HK-2 (cell line): ENCODE measurements at regions not wholly inside any gene's neighbourhood (a gene's known extent, or its start where the extent isn't known, plus 50 kb on each side); places are given as distances from the start of the nearest gene placed in this dataset.

ENCODE experiments used
- DNase-seq: peaks from one replicate; pipeline ENCODE4 v3.0.0-alpha.2; 2018; ENCODE audit not compliant: unreplicated experiment

DNA sequence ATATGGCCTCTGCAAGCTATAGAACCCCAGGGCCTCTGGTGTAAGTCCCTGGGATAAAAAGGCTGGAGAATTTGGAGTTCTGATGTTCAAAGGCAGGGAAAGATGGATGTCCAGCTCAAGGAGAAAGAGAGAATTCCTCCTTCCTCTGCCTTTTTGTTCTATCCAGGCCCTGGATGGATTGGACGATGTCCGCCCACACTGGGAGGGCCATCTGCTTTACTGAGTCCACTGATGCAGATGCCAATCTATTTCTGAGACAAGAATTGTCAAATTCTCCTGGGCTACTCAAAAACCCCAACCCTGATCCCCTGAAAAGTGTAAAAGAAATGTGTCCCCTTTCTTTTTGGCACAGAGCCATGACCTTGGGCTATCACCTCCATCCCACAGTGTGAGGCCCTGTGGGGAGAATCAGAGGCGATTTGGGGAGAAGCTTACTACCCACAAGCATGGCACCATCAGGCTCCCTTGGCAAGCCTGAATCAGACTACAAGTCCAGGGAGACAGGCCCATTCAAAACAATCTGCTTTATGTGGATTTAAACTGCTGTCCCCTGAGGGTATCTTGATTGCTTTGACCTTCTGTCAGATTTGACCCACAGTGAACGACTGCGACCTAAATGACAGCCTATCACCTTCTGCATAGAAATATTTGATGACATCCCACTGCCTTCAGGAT lies 334.0 kb downstream of the NUAK1 start:
- DNase-seq = no peak

DNA sequence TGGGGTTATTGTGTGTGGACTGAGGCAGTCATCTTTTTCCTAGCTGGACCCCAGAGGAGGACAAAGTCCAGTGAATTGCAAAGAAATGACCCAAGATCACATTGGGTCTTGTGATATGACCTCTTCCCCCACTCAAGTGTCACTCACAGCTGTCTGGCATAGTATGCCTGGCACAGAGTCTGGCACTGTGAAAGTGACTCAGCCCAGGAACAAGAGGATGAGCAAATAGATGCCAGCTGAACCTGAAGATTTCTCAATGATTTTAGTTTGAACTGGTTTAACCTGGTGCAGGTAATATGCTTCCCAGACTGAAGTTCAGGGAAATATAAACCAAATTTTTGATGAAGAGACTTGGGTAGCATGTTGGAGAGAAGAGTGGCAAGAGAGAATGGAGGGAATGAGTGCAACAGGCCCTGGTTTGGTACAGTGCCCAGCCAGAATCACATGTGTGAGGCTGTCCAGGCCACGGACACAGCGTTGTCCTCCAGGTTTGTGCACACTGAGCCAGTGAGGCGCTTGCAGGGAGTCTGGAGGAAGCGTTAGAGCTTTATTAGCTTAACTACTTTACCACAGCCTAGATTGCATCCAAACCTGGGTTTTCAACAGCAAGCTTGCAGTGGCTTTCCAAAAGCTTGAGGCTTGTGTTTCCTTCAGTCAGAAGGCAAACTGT lies 332.9 kb downstream of the NUAK1 start:
- no peak for DNase-seq

DNA sequence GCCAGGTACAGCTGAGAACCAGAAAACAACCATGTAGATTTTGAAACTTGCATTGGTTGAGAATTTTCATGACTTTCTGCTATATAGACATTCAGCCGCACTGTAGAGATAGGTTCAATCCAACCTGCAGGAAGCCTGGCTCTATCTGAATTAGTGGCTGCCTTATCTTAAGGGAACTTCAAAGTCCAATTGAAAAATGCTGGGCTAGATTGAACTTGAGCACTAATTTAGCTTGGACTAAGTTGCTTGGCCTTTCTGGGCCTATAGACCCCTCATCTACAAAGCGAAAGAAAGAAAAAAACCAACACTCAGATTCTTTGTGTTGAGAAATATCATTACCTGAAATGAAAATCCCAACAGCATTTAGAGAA lies 332.4 kb downstream of the NUAK1 start:
- DNase-seq = no peak

DNA sequence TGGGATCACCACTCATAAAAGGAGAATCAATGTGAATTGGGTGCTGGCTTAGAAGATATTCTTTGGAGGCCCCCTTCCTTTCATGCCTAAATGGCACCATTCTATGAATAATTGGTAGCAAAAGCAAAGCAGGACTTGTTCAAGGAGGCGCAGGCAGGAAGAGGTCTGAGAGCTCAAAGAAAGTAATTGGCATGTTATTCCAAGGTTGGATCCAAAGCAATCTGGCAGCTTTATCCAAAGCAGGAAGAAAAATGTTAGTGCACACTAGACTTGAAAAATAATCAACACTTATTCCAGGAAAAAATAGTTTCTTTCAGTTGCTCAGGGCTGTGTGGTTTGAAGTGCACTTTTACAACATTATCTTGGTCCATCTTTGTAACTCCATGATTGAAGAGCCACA lies 326.4 kb downstream of the NUAK1 start:
- no peak for DNase-seq

DNA sequence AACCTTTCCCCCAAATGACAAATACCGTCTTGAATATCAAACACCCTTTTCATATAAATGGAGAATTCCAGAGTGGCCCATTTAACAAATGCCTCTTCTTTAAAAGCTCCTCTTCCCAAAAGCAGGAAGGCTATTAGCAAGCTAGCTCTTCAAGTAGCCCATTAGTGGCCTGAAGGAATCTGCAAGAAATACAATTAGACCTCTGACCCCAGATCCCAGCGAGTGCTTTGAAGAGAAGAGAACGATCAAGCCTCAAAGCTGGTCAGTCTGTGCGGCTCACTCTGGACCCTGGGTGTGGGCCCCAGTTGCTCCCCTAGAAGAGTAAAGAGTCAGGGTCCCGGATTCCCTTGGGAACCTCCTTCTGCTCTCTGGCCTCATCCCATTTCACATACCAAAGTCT lies 325.6 kb downstream of the NUAK1 start:
- no peak for DNase-seq

DNA sequence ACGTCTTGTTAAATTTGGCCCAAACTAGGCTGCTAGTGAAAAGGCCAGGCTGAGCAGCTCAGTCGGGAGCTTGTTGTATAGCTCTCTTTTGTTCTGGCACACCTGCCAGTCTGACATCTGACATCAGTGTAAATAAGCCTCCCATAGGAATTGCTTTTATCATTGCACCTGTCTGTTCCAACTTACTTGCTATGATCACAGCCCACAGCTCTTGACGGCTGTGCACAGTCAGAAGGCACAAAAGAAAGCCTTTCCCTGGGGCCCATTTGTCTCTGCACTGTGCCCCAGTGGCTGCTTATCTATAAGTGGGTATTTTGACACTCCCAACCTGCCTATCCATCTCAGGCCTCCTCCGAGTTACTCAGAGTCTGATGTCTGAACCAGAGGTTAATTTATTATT lies 324.5 kb downstream of the NUAK1 start:
- no peak for DNase-seq

DNA sequence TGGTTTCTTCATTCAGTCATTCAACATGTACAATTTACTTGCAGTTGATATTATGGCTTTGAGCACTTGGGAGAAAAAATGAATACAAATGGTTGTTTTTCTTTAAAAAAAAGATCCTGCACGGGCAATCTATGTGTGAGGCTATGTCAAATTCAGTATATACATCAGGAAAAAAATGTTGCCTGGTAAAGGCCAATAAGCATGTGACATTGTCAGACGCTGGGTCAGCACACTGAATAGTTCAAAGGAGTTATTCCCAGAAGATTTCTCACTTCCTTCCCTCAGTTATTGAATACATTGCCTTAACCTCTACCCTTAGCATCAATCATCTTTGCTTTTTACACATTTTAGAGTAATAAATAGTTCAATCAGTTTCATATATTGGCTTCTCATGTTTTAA lies 319.2 kb downstream of the NUAK1 start:
- no peak for DNase-seq

DNA sequence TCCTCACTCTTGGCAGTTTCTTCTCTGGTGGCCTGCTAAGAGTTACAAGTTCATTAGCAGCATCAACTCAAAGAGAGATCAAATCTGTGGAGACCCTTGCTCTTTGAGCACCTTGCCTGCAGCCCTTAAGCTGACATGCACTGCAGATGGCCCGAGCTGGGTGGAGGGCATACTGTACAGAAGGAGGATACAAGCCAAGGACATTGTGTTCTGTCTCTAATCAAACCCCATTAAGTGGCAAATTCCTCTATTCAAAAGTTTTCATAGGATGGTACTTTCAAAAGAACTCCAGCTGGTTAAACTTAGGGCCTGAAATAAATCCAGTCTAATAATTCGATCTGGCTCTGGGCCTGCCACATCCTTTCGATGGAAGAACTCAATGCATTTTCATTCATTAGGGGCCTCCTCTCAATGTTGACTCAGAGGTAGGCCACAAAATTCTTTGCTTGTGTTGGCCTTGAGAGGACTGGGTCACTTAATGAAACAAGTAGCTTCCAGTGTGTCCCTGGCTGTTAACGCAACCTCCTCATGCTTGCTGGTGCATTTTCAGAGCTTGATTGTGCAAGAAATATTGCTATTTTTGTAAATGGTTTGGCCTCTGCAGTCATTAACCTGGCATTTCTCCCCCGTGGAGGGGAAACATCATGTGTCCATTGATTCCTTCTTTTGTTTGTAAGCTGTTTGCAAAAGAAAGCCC lies 318.2 kb downstream of the NUAK1 start:
- no peak for DNase-seq

DNA sequence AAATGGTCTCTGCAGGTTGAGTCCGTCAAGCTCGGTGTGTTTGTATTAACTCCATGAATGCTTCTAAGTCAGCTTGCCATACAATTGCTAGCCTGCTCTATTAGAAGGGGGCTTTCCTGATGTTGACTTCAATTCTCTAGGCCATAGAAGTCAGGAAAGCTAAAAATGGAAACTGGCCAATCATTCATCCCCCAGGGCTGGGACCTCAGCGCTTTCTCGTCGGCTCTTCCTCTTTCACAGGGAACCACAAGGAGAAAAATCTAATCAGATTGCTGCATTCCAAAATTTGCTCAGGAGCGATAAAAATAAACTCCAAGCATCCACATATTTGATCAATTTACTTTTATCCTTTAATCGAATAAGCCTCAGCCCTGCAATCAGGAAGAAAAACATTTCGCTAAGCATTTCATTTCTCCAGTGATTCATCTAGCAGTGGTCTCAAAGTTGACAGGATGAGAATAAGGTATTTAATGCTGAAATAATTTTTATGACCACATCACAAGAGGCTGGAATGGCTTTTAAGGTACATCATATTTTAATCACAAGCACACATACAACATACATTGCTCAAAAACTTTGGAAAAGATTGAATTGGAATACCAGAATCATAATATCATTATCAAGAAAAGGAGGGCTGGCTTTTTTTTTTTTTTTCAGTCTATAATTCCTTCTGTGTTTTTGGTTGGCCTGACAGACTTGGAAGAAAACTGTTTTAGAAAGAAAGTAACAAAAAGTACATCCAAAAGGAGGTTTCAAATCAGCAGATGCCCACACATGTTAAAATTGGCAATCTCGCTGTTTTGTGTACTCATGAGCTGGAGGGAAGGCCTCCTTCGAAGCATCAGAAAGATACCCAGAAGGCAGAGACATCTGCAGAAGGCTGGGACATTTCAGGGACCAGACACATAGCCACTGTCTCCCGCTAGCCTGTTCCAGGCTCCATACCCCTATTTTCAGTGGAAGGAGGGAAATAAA lies 316.3 kb downstream of the NUAK1 start:
- DNase-seq = no peak

DNA sequence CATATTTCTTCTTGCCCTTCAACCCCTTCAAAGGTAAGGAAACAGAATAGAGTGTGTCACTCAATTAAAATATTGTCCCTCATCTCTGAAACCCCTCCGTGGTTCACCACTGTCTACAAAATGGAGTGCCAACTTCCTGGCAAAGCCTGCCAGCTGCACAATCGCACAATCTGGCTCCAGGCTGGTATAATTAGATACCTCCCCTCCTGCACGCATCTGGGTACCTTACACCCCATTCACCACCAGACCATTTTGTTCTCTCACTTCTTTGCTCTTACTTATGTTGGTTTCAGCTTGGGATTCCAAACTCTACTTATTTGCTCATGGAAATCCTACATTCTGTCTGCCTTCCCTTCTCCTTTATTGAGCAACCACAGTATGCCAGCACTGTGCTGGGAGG lies 314.9 kb downstream of the NUAK1 start:
- no peak for DNase-seq

DNA sequence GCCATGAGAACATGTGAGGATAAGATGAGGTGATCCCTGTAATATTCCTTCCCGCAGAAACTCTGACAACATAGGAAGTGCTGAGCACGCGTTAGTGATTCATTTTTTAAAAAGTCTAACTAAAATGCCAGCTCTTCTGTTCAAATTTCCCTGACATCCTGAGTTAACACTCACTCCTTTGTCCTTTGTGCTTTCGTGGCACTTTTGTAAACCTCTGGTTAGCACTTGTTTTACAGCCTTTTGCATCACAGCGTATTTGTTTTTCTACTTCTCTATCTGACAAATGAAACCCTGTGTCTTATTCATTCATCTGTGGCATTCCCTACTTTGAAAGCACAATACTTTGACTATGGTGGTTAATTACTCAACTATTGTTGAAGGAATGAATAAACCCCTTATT lies 313.6 kb downstream of the NUAK1 start:
- no peak for DNase-seq

DNA sequence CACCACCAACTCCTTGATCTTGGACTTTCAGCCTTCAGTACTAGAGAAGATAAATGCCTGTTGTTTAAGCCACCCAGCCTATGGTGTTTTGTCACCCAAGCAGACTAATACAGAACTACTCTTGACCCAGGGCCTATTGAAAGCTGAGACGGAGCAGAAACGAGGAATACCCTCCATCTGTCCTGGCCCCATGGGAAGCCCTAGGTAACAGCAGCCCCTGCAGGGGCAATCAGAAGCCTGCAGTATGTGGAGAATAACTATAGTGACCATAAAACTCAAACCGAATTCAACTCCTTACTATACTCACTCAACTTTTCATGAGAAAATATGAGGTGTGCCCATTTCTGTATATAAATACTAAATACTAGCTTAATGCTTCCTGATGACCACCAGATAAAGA lies 307.4 kb downstream of the NUAK1 start:
- DNase-seq = no peak

DNA sequence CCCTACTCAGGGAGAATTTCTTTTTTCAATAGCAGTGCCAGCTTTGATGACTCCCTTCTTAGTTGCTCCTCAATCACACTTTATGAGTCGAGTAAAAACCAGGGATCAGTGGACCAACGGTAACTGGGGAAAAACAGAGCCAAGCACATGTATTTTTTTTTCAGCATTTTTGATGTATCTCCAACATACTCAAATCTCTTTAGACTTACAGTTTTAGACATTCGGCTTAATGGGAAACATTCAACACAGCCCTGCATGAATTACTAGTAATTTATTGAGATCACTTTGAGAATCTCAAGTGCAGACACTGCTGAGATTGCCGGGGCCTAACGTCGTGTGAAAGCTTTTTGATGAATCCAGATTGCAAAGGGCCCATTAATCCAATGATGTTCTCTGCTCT lies 306.7 kb downstream of the NUAK1 start:
- no peak for DNase-seq

DNA sequence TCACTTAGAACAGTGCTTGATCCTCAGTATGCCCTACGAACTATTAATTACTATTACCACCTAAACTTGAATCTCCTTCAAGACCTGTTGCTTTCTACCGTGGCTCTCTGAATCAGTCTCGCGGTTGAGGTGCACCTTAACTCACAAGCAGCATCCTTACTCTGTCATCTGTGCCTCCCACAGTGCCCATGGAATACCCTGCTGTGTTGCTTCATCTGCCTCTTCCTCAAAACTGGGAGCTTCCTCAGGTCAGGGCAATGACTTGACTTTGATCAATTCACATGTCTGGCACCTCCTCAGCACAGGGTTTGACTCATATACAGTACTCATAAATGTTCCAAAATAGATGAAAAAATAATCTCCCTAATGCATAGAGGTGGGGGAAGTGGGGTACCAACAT lies 305.9 kb downstream of the NUAK1 start:
- no peak for DNase-seq

DNA sequence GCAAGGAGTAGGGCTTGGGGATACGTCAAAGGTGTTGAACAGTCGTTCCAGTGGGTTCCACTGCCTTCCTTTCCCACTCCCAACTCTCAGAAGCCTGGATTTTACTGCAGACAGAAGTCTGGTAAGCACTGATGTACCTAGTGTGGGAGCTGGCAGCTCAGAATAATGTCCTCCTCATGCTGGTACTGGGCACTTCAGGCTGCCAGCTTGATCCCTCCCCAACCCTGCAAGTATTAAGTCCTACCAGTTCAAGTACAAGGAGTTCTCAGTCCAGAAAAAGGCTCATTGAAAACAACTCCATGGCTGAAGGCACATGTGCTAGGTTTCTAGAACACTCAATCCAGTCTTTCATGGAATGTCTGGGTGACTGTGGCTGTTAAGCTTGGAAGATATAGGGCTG lies 304.3 kb downstream of the NUAK1 start:
- DNase-seq = no peak

DNA sequence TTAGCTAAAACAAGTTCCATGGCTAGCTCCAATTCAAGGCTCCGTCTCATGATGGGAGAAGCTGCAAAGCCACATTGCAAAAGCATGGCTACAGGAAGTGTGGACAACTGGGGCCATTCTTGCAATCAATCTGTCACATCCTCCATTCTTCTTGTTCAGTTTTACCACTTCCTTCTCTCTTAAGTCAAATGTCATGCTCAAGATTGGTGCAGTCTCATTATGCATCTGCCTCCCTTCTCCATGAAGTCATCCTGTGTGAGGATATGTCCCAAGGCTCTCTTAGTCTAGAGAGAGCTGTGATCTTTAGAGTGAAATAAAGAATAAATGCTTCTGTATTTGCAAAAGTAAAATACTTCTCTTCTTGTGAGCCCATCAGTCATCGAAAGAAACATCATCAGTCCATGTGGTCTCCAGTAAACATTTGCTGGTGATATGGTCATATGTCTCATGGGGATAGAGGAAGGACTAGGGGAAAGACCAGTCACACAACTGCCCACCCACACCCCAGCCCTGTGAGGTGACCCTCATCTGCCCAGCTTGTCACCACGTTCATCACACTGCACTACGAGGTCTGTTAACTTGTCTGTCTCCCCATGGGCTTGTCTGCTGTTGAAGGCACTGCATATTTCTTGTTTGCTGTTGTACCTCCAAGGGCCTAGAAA lies 303.0 kb downstream of the NUAK1 start:
- DNase-seq = no peak

DNA sequence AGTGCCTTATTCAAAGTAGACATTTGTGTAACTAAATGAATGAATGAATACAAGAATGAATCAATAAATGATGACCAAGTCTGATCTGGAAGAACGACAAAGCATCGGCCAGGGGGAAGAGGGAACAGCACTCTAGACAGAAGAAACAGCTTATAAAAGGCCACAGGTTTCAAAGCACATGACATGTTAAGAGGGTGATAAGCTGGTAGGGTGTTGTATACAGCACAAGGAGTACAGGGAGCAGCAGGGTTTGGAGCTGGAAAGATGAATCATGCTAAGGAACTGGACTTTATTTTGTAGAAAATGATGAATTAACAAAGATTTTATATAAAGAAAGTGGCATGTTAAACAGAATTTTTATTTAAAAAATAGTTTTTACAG lies 302.5 kb downstream of the NUAK1 start:
- no peak for DNase-seq

DNA sequence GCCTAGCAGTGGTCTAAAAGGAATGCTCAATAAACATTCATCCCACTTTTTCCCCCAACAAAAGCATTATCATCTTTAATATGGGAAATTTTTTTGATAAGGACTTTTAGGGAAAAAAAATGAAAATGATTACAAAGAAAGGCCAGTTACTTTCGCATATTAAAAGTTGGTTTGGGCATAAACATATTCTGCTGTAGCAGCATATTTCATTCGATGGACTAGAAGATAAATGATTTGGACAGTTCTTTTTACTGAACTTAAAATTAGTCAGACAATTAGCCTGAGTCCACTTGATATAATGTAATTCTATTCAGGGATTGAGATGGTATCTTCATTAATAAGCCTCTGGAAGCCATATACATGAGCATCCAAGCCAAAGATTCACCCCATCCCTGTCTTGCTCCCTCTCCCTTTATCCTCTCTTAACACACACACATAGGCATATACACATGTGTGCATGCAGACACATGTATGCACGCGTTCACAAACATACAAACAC lies 299.1 kb downstream of the NUAK1 start:
- no peak for DNase-seq

DNA sequence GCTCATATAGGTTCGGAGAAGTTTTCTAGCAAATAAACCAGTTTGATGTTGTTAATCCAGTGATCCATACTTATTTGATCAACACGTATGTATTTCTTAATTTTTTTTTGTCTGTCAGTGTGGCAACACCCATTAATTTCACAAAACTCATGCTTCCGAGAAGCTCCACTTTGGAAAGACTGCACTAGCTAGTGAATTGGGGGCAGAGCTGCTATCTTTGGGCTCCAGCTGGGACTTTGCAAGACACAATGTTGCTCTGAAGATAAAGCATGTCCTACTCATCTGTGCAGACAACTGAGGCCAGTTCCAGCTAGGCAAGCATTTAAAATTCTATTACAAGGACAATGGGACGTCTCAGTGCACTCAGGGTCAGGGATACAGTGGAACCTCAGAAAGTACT lies 298.4 kb downstream of the NUAK1 start:
- DNase-seq = no peak

DNA sequence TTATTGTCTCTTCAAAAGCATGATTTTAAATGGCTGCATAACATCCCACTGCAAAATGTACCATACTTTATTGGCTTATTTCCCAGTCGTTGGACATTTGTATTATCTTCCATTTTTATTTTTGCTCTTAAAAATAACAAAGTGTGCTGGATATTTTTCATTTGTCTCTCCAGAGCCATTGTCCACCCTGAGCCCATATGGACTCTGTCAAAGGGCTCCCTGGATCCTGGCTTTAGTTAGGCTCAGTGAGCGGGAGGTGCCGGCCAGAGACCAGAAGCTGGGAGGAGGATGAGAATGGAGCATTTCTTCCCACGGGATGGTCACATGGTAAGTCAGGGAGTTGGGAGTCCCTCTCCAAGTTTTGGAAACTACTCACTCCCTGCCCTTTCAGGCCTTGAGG lies 296.9 kb downstream of the NUAK1 start:
- no peak for DNase-seq

DNA sequence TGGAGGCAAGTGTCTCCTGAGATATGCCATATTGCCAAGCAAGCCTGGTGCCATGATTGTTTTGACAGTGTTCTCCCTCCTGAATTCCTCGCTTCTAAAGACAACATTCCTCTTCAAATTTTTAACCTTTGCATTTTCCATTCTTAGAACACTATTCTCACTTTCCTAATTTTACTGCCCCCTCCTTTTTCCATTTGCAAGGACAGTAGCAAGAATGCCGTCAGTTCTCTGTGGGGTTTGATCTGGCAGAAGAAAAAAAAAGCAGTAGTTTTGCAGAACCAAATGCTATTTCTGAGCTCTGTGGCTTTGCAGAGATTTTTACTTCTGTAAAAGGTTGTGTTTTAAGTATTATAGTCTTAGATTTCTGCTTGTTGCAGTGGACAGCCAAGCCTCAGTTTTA lies 295.2 kb downstream of the NUAK1 start:
- DNase-seq = no peak
